HUES48 (cell line): ENCODE measurements at regions not wholly inside any gene's neighbourhood (a gene's known extent, or its start where the extent isn't known, plus 50 kb on each side); places are given as distances from the start of the nearest gene placed in this dataset.

Source experiments
- H3K27ac ChIP-seq: one replicate; pipeline ENCODE4 v1.7.0; 2013; ENCODE audit warnings: low read depth, low read length, inconsistent platforms
- H3K27me3 ChIP-seq: 2 replicates; pipeline ENCODE4 v1.6.1; 2013; ENCODE audit warnings: mild to moderate bottlenecking, low read length; ENCODE audit not compliant: control insufficient read depth, insufficient read depth
- H3K36me3 ChIP-seq: 2 replicates; pipeline ENCODE4 v1.6.1; 2013; ENCODE audit warnings: low read length; ENCODE audit not compliant: control insufficient read depth, insufficient read depth
- H3K4me1 ChIP-seq: 2 replicates; pipeline ENCODE4 v1.6.1; 2013; ENCODE audit warnings: mild to moderate bottlenecking, low read length; ENCODE audit not compliant: control insufficient read depth, insufficient read depth
- H3K4me3 ChIP-seq: 2 replicates; pipeline ENCODE4 v1.5.1; 2013; ENCODE audit warnings: mild to moderate bottlenecking, low read depth, low read length
- H3K9ac ChIP-seq: 2 replicates; pipeline ENCODE4 v1.6.1; 2013; ENCODE audit warnings: mild to moderate bottlenecking, low read depth, low read length, moderate library complexity
- H3K9me3 ChIP-seq: 2 replicates; pipeline ENCODE4 v1.6.1; 2013; ENCODE audit warnings: low read length; ENCODE audit not compliant: control insufficient read depth, insufficient read depth

DNA sequence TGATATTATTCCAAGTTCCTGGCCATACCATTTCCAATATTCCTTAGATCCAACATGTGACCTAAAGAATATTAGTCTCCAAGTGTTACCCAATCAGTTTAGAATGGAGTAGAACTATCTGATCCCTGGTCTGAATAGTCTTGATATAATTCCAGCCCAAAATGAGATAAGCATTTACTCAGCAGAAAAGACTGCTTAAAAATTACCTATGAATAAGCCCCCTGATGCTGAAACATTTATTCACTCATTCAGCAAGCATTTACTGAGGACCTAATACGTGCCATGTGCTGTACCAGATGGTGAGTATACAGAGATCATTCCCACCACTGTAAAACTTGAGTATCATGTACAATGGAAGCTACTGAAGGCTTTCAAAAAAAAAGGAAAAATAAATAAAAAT lies 157.0 kb downstream of the FAM114A2 start:
- no peaks in the 10 kb centered on the region for H3K27me3 ChIP-seq
- peaks cover 3% of the 10 kb centered on the region; the same call in 1 of the 2 replicates for H3K4me1 ChIP-seq
- H3K36me3 ChIP-seq, result no peaks in the 10 kb centered on the region
- H3K27ac ChIP-seq, result no peak overlapping the region
- no peak overlapping the region for H3K4me3 ChIP-seq
- no peak overlapping the region for H3K9ac ChIP-seq
- H3K9me3 ChIP-seq, result no peaks in the 10 kb centered on the region

DNA sequence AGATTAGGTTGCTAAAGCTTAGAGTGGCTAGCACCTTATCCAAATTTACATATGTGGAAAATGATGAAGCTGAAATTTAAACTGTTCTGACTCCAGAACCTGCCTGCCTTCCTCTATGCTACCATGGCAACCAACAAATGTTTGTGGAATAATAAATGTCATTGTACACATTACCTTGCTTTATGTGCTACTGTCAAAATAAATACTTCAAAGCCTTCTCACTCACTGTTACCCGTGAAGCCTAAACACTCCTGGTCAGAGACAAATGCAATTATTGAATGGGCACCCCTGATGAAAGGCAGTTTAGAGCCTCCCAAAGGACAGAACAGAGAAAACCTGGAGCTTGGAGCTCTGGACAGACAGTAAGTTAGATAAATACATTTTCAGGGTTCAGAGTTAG lies 158.6 kb downstream of the FAM114A2 start:
- Histone ChIP-seq H3K4me3 (no peak overlapping the region), H3K4me1 (peaks cover 3% of the 10 kb centered on the region; the same call in 1 of the 2 replicates), H3K27ac (no peak overlapping the region), H3K9ac (no peak overlapping the region), H3K27me3 (no peaks in the 10 kb centered on the region), H3K36me3 (no peaks in the 10 kb centered on the region), H3K9me3 (no peaks in the 10 kb centered on the region)

DNA sequence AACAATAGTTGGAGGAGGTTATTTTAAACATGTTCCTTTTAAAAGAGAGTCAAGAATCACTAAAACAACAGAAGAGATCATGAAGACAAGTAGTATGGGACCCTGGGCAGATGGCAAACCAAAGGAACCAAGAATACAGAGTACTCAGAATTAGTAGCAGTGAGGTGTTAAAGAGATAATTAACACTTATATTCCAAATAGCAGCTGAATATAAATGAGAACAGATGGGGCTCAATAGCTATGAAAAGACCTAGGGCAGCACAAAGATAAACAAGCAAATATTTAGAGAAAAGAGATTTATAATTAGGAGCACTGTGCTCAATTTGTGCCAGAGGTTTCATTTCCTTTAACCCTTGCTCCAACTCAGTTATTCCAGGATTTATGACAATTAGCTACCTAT lies 159.1 kb downstream of the FAM114A2 start:
- H3K27me3 ChIP-seq, result no peaks in the 10 kb centered on the region
- H3K4me1 ChIP-seq, result peaks cover 3% of the 10 kb centered on the region; the same call in 1 of the 2 replicates
- H3K9ac ChIP-seq, result no peak overlapping the region
- no peaks in the 10 kb centered on the region for H3K36me3 ChIP-seq
- H3K4me3 ChIP-seq, result no peak overlapping the region
- H3K27ac ChIP-seq, result no peak overlapping the region
- H3K9me3 ChIP-seq, result no peaks in the 10 kb centered on the region

DNA sequence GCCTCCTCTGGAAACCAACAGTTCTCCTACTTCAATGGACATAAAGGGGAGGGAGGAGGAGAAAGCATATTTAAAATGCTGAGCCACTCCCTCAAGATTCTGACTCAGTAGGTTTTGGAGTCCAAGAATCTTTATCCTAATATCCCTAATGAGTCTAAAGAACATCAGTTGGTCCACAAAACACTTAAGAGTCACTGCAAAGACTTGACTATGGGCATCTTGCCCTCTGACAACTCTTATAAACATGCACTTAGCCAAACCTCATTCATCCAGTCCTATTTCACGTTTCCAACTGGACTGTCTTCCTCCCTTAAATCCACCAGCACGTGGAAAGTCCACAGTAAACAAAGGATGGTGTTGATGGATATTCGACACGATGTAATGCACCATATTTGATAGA lies 172.5 kb downstream of the FAM114A2 start:
- Histone ChIP-seq H3K4me1 (no peaks in the 10 kb centered on the region), H3K9ac (no peak overlapping the region), H3K9me3 (no peaks in the 10 kb centered on the region), H3K27me3 (no peaks in the 10 kb centered on the region), H3K27ac (no peak overlapping the region), H3K4me3 (no peak overlapping the region), H3K36me3 (no peaks in the 10 kb centered on the region)

DNA sequence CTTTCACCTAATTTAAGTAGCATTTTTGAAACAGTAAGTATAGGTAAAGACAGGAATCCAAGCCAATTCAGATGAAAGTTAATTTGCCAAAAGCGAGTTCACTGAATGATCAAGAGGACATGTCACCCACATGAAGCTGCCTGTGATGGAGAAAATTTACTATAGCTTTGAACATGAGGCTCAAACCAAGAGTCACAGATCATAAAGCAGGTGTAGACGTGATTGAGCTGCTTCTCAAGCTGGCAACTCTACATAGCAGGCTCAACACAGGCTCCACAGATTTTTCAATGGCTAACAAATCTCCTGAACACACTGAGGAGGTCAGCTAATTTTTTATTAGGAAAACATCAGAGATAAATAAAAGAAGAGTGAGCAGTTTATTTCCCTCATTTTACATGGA lies 173.7 kb downstream of the FAM114A2 start:
- no peaks in the 10 kb centered on the region for H3K9me3 ChIP-seq
- H3K4me1 ChIP-seq, result no peaks in the 10 kb centered on the region
- no peaks in the 10 kb centered on the region for H3K27me3 ChIP-seq
- H3K36me3 ChIP-seq, result no peaks in the 10 kb centered on the region
- no peak overlapping the region for H3K9ac ChIP-seq
- H3K27ac ChIP-seq, result no peak overlapping the region
- H3K4me3 ChIP-seq, result no peak overlapping the region

DNA sequence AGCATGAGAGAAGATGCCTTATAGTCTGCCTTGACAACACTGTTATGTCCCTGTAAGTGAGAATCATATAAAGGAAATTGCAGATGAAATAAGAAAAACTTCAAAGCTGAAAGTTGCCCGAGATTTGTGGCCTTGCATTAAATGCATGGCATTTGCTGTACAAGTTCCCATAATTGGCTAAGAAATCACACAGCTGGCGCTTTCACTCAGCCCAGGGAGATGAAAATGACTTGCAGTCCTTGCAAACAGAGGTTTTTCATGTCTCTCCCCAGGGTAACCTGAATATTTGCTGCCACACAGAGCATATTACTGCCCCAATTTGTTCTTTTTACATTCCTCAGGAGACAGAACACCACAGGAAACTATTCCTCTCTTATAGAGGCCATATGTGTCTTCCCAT lies 174.8 kb downstream of the FAM114A2 start:
- Histone ChIP-seq H3K27me3 (no peaks in the 10 kb centered on the region), H3K4me3 (no peak overlapping the region), H3K27ac (no peak overlapping the region), H3K36me3 (no peaks in the 10 kb centered on the region), H3K9me3 (no peaks in the 10 kb centered on the region), H3K4me1 (no peaks in the 10 kb centered on the region), H3K9ac (no peak overlapping the region)
